HEK293 (cell line): ENCODE measurements at regions not wholly inside any gene's neighbourhood (a gene's known extent, or its start where the extent isn't known, plus 50 kb on each side); places are given as distances from the start of the nearest gene placed in this dataset.

Experiments
- CTCF ChIA-PET: fragments of 350-600 bp; formaldehyde crosslinking; extraction: SDS; loops from one replicate; lab custom pipeline; 2021; ENCODE audit warnings: antibody characterized with exemption; lab: Yijun Ruan, JAX
- POLR2A ChIA-PET: fragments of 300-600 bp; formaldehyde crosslinking; extraction: SDS; loops from one replicate; lab custom pipeline; 2020; ENCODE audit warnings: antibody characterized with exemption, inconsistent platforms; lab: Yijun Ruan, JAX
- H3K27ac ChIP-seq: fragments of 200-500 bp; sonication (Bioruptor generic); 2 replicates; pipeline ENCODE4 v1.5.1; 2014; ENCODE audit warnings: low read depth, low read length, control low read depth, inconsistent platforms; ENCODE audit errors: extremely low read depth
- H3K36me3 ChIP-seq, 2 experiments: fragments of 200-500 bp in 1 of 2; sonication (Bioruptor generic) in 1 of 2; 1 replicate in 1 of 2; 2 replicates in 1 of 2; pipeline ENCODE4 v1.5.1; 2014 to 2017; ENCODE audit warnings: inconsistent platforms in 2 of 2, low read length in 2 of 2; ENCODE audit not compliant: control insufficient read depth in 2 of 2, insufficient read depth in 1 of 2
- H3K4me1 ChIP-seq: fragments of 200-500 bp; sonication (Bioruptor generic); 2 replicates; pipeline ENCODE4 v1.5.1; 2014; ENCODE audit warnings: mild to moderate bottlenecking, low read length, inconsistent platforms; ENCODE audit not compliant: control insufficient read depth, insufficient read depth
- H3K4me3 ChIP-seq: 2 replicates; pipeline ENCODE4 v1.5.1; 2011; ENCODE audit warnings: low read depth, mild to moderate bottlenecking, control low read depth, low read length, moderate library complexity
- H3K9me3 ChIP-seq: fragments of 200-500 bp; sonication (Bioruptor generic); 2 replicates; pipeline ENCODE4 v1.5.1; 2014; ENCODE audit warnings: low read depth, low read length, inconsistent platforms; ENCODE audit not compliant: control insufficient read depth, insufficient read depth
- BCL11B ChIP-seq: fragments of 450-650 bp; formaldehyde crosslinking; IDR thresholded peaks from 2 replicates; pipeline ENCODE4 v1.5.1; 2016; ENCODE audit warnings: low read depth, missing biosample characterization, missing genetic modification characterization
- GLI2 ChIP-seq: fragments of 450-650 bp; formaldehyde crosslinking; IDR thresholded peaks from 2 replicates; pipeline ENCODE4; 2017; ENCODE audit warnings: missing biosample characterization, missing genetic modification characterization, low read depth, borderline replicate concordance
- GLI4 ChIP-seq: fragments of 450-650 bp; formaldehyde crosslinking; IDR thresholded peaks from 2 replicates; pipeline ENCODE4 v1.5.1; 2016; ENCODE audit warnings: missing biosample characterization, missing genetic modification characterization
- GLIS2 ChIP-seq: fragments of 450-650 bp; formaldehyde crosslinking; IDR thresholded peaks from 2 replicates; pipeline ENCODE4 v1.5.1; 2016; ENCODE audit warnings: missing biosample characterization, missing genetic modification characterization
- KLF17 ChIP-seq: fragments of 450-650 bp; formaldehyde crosslinking; IDR thresholded peaks from 2 replicates; pipeline ENCODE4 v1.5.1; 2016; ENCODE audit warnings: missing biosample characterization, missing genetic modification characterization
- KLF8 ChIP-seq: fragments of 450-650 bp; formaldehyde crosslinking; IDR thresholded peaks from 2 replicates; pipeline ENCODE4 v1.5.1; 2016; ENCODE audit warnings: missing biosample characterization, missing genetic modification characterization
- KLF9 ChIP-seq: fragments of 450-650 bp; formaldehyde crosslinking; IDR thresholded peaks from 2 replicates; pipeline ENCODE4 v1.5.1; 2016; ENCODE audit warnings: missing biosample characterization, missing genetic modification characterization, low read depth
- RBAK ChIP-seq: fragments of 450-650 bp; formaldehyde crosslinking; IDR thresholded peaks from 2 replicates; pipeline ENCODE4 v1.5.1; 2016; ENCODE audit warnings: missing biosample characterization, missing genetic modification characterization
- REPIN1 ChIP-seq: fragments of 450-650 bp; formaldehyde crosslinking; IDR thresholded peaks from 2 replicates; pipeline ENCODE4 v1.5.1; 2017; ENCODE audit warnings: missing biosample characterization, missing genetic modification characterization, low read depth
- SALL2 ChIP-seq: fragments of 450-650 bp; formaldehyde crosslinking; IDR thresholded peaks from 2 replicates; pipeline ENCODE4 v1.5.0; 2017; ENCODE audit warnings: missing biosample characterization, mild to moderate bottlenecking, missing genetic modification characterization, borderline replicate concordance
- TCF7L2 ChIP-seq: IDR thresholded peaks from 2 replicates; pipeline ENCODE4 v1.6.1; 2011; ENCODE audit warnings: low read depth, mild to moderate bottlenecking, inconsistent platforms, low read length, moderate library complexity, borderline replicate concordance
- ZNF239 ChIP-seq: fragments of 450-650 bp; formaldehyde crosslinking; IDR thresholded peaks from 2 replicates; pipeline ENCODE4 v1.5.1; 2016; ENCODE audit warnings: missing biosample characterization, missing genetic modification characterization
- ZNF350 ChIP-seq: fragments of 450-650 bp; formaldehyde crosslinking; IDR thresholded peaks from 2 replicates; pipeline ENCODE4 v1.5.0; 2017; ENCODE audit warnings: missing biosample characterization, mild to moderate bottlenecking, missing genetic modification characterization
- ZNF600 ChIP-seq: fragments of 450-650 bp; formaldehyde crosslinking; IDR thresholded peaks from 2 replicates; pipeline ENCODE4 v1.5.1; 2016; ENCODE audit warnings: missing biosample characterization, missing genetic modification characterization
- ZNF658 ChIP-seq: fragments of 450-650 bp; formaldehyde crosslinking; IDR thresholded peaks from 2 replicates; pipeline ENCODE4; 2016; ENCODE audit warnings: missing biosample characterization, missing genetic modification characterization
- TF ChIP-seq, protein P1 (sequence below): fragments of 450-650 bp; IDR thresholded peaks from 2 replicates; pipeline ENCODE4 v1.5.1; 2018; ENCODE audit warnings: missing biosample characterization, mild to moderate bottlenecking, missing genetic modification characterization
- TF ChIP-seq, protein P2 (sequence below): fragments of 450-650 bp; formaldehyde crosslinking; IDR thresholded peaks from 2 replicates; pipeline ENCODE4 v1.5.1; 2016; ENCODE audit warnings: missing biosample characterization, missing genetic modification characterization
- TF ChIP-seq, protein P3 (sequence below): fragments of 450-650 bp; formaldehyde crosslinking; IDR thresholded peaks from 2 replicates; pipeline ENCODE4 v1.5.1; 2016; ENCODE audit warnings: missing biosample characterization, missing genetic modification characterization, low read depth

DNA sequence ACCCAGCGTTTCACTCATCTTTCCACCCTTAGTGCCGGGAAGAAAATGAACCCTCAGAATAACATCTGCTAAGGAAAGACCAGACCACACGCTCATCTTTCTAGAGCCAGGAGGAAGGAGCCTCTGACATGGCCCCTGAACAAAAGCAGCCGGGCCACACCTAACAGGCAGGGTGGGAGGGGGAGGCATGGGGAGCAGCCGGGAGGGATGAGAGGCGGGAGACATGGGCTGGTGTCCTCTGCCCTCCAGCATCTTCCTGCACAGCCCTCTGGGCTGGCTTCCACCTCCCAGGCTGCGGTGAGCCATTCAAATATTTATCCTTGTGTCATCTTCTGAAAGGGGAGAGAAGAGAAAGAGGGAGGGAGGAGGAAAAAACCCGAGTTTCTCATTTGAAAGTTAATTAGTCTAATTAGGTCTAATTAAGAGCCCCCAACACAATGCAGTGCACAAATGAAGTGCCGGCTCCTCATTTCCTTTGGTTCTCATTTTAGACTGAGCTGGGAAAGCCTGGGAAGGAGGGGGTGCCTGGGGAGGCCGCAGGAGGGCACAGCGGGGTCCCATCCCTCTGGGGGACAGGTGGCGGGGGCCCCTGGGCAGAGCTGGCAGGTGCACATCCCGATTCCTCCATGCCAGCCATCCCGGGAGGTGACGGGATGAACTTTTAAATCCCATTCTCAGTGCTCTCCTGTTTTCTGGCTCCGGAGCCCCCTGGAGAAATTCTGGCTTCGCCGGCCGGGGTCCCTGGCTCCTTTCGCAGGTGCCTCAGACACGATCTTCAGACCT is 90.5 kb downstream of the ENGASE start:
- Histone ChIP-seq H3K9me3 (no peaks in the 10 kb centered on the region), H3K4me3 (no peak overlapping the region), H3K36me3 (no peaks in the 10 kb centered on the region), H3K27ac (no peak overlapping the region), H3K4me1 (peaks cover 4% of the 10 kb centered on the region; the same call in 1 of the 2 replicates)
- POLR2A ChIA-PET = no interaction called here
- CTCF ChIA-PET = interaction anchor here (0.6 kb wide), 1 partner anchor 80 kb away, joined by 4 read pairs; no protein-coding TSS in a partner anchor
- no peak for TF ChIP-seq SALL2 (tag by site-specific recombination)
- no peak for TF ChIP-seq KLF17 (tag by site-specific recombination)
- no peak for TF ChIP-seq REPIN1 (tag by site-specific recombination)
- no peak for TF ChIP-seq RBAK (tag by site-specific recombination)
- TF ChIP-seq, protein P1, sequence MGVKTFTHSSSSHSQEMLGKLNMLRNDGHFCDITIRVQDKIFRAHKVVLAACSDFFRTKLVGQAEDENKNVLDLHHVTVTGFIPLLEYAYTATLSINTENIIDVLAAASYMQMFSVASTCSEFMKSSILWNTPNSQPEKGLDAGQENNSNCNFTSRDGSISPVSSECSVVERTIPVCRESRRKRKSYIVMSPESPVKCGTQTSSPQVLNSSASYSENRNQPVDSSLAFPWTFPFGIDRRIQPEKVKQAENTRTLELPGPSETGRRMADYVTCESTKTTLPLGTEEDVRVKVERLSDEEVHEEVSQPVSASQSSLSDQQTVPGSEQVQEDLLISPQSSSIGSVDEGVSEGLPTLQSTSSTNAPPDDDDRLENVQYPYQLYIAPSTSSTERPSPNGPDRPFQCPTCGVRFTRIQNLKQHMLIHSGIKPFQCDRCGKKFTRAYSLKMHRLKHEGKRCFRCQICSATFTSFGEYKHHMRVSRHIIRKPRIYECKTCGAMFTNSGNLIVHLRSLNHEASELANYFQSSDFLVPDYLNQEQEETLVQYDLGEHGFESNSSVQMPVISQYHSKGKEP (tag by site-specific recombination) = no peak
- no peak for TF ChIP-seq BCL11B (tag by site-specific recombination)
- TF ChIP-seq, protein P2, sequence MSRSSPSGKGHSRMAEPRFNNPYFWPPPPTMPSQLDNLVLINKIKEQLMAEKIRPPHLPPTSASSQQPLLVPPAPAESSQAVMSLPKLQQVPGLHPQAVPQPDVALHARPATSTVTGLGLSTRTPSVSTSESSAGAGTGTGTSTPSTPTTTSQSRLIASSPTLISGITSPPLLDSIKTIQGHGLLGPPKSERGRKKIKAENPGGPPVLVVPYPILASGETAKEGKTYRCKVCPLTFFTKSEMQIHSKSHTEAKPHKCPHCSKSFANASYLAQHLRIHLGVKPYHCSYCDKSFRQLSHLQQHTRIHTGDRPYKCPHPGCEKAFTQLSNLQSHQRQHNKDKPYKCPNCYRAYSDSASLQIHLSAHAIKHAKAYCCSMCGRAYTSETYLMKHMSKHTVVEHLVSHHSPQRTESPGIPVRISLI (tag by site-specific recombination) = no peak
- no peak for TF ChIP-seq ZNF239
- TF ChIP-seq, protein P3, sequence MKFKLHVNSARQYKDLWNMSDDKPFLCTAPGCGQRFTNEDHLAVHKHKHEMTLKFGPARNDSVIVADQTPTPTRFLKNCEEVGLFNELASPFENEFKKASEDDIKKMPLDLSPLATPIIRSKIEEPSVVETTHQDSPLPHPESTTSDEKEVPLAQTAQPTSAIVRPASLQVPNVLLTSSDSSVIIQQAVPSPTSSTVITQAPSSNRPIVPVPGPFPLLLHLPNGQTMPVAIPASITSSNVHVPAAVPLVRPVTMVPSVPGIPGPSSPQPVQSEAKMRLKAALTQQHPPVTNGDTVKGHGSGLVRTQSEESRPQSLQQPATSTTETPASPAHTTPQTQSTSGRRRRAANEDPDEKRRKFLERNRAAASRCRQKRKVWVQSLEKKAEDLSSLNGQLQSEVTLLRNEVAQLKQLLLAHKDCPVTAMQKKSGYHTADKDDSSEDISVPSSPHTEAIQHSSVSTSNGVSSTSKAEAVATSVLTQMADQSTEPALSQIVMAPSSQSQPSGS = no peak
- TF ChIP-seq ZNF600 = no peak
- TF ChIP-seq ZNF350 (tag by site-specific recombination) = no peak
- TF ChIP-seq TCF7L2 = no peak
- no peak for TF ChIP-seq KLF9
- no peak for TF ChIP-seq GLI2
- TF ChIP-seq ZNF658 (tag by site-specific recombination) = no peak
- no peak for TF ChIP-seq GLI4 (tag by site-specific recombination)

DNA sequence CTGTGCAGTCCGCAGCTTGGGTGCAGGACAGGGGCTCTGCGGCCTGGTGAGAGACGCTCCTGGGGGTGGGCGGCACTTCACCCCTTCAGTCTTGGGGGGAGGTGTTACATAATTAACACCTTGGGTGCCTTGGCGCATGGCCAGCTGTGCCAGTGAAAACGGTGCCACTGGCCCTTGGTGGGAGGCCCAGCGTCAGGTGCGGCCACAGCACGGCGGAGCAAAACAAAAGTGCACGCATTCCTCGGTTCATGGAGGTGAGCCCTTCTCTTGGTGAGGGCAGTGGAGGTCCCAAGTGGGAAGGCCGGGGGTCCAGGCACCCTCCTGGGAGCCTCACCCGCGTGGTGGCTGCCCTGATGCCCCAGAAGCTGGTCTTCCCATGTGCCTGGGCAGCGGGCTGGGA is 89.8 kb downstream of the ENGASE start:
- POLR2A ChIA-PET = no interaction called here
- TF ChIP-seq KLF8 (tag by site-specific recombination) = no peak
- TF ChIP-seq GLIS2 (tag by site-specific recombination) = peak; percentile 21; the same call in 1 of the 2 replicates
- TF ChIP-seq, all 188 proteins: peak for 1
- Histone ChIP-seq H3K4me1 (peaks cover 4% of the 10 kb centered on the region; the same call in 1 of the 2 replicates), H3K36me3 (no peaks in the 10 kb centered on the region), H3K4me3 (no peak overlapping the region), H3K27ac (no peak overlapping the region), H3K9me3 (no peaks in the 10 kb centered on the region)
- CTCF ChIA-PET = interaction anchor here (0.6 to 1.0 kb wide), 2 partner anchors 79 to 448 kb away, joined by 3 to 4 read pairs; no protein-coding TSS in a partner anchor
